ENCODE measurements at regions not wholly inside any gene's neighbourhood (a gene's known extent, or its start where the extent isn't known, plus 50 kb on each side); places are given as distances from the start of the nearest gene placed in this dataset.

- Mint-ChIP-seq H3K9me3 (ENCODE audit: unreplicated experiment) (no peaks in the 10 kb centered on the region), H3K27me3 (ENCODE audit: unreplicated experiment) (no peaks in the 10 kb centered on the region), H3K4me3 (ENCODE audit: unreplicated experiment) (no peak overlapping the region), H3K4me1 (ENCODE audit: low read depth, unreplicated experiment) (no peaks in the 10 kb centered on the region), H3K27ac (ENCODE audit: unreplicated experiment) (no peak overlapping the region), H3K36me3 (ENCODE audit: unreplicated experiment) (no peaks in the 10 kb centered on the region)
- DNase-seq, result no peak
- no peak for TF ChIP-seq CTCF (IDR thresholded peaks at IDR 0.05; ENCODE audit: partially characterized antibody, unreplicated experiment)
Observed at GRCh38 chr2:40043641-40044040, 264.6 kb upstream of the THUMPD2 start.

DNA sequence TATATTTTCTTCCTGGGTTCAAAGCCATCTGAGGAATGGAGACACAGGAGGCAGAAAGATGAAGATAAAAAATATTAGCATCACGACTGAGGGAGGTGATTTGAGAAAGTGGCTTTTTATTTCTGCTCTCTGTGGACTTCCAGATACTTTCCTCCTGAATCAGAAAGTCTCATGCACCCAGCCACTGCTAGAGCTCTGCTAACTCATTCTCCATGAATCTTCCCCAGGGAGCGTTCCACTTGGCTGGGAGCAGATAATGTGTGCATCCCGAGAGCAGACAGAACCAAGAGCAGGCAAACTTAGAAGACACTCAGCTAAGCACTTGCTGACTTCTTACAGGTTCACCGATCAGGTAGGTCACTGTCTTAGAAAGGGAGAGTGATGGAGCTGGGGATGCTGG lies 264.1 kb upstream of the THUMPD2 start:
- H3K36me3 Mint-ChIP-seq (ENCODE audit: unreplicated experiment), result no peaks in the 10 kb centered on the region
- no peak overlapping the region for H3K27ac Mint-ChIP-seq (ENCODE audit: unreplicated experiment)
- no peak for TF ChIP-seq CTCF (IDR thresholded peaks at IDR 0.05; ENCODE audit: partially characterized antibody, unreplicated experiment)
- no peaks in the 10 kb centered on the region for H3K9me3 Mint-ChIP-seq (ENCODE audit: unreplicated experiment)
- no peak for DNase-seq
- H3K27me3 Mint-ChIP-seq (ENCODE audit: unreplicated experiment), result no peaks in the 10 kb centered on the region
- no peaks in the 10 kb centered on the region for H3K4me1 Mint-ChIP-seq (ENCODE audit: low read depth, unreplicated experiment)
- no peak overlapping the region for H3K4me3 Mint-ChIP-seq (ENCODE audit: unreplicated experiment)

GRCh38 chr2:40041422-40042382 lies 262.6 kb upstream of the THUMPD2 start:
- H3K9me3 Mint-ChIP-seq (ENCODE audit: unreplicated experiment), result no peaks in the 10 kb centered on the region
- no peaks in the 10 kb centered on the region for H3K27me3 Mint-ChIP-seq (ENCODE audit: unreplicated experiment)
- H3K36me3 Mint-ChIP-seq (ENCODE audit: unreplicated experiment), result no peaks in the 10 kb centered on the region
- DNase-seq, result no peak
- H3K27ac Mint-ChIP-seq (ENCODE audit: unreplicated experiment), result no peak overlapping the region
- H3K4me1 Mint-ChIP-seq (ENCODE audit: low read depth, unreplicated experiment), result no peaks in the 10 kb centered on the region
- no peak overlapping the region for H3K4me3 Mint-ChIP-seq (ENCODE audit: unreplicated experiment)
- TF ChIP-seq CTCF (IDR thresholded peaks at IDR 0.05; ENCODE audit: partially characterized antibody, unreplicated experiment), result no peak

DNA sequence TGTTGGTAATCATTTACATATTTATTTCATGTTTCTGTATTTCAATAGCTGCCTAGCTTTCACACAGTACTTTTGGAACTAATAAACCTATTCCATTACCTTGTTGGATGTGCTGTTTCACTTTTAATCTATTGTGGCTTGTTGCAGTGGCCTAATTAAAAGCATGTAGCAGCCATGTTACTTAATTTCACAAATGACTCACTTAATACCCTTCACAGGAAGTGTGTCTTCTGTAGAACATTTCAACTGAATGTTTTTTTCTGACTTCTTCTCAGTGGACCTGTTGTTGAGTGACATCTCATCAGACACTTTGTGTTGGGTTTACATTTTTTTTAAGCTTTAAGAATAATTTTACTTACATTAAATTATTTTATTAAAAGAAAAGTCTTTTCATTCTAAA lies 260.5 kb upstream of the THUMPD2 start:
- no peak for DNase-seq
- Mint-ChIP-seq H3K4me3 (ENCODE audit: unreplicated experiment) (no peak overlapping the region), H3K27ac (ENCODE audit: unreplicated experiment) (no peak overlapping the region), H3K27me3 (ENCODE audit: unreplicated experiment) (no peaks in the 10 kb centered on the region), H3K36me3 (ENCODE audit: unreplicated experiment) (no peaks in the 10 kb centered on the region), H3K4me1 (ENCODE audit: low read depth, unreplicated experiment) (no peaks in the 10 kb centered on the region), H3K9me3 (ENCODE audit: unreplicated experiment) (no peaks in the 10 kb centered on the region)
- no peak for TF ChIP-seq CTCF (IDR thresholded peaks at IDR 0.05; ENCODE audit: partially characterized antibody, unreplicated experiment)

- H3K4me3 Mint-ChIP-seq (ENCODE audit: unreplicated experiment), result no peak overlapping the region
- no peaks in the 10 kb centered on the region for H3K36me3 Mint-ChIP-seq (ENCODE audit: unreplicated experiment)
- H3K4me1 Mint-ChIP-seq (ENCODE audit: low read depth, unreplicated experiment), result no peaks in the 10 kb centered on the region
- H3K9me3 Mint-ChIP-seq (ENCODE audit: unreplicated experiment), result no peaks in the 10 kb centered on the region
- no peak for DNase-seq
- H3K27ac Mint-ChIP-seq (ENCODE audit: unreplicated experiment), result no peak overlapping the region
- TF ChIP-seq CTCF (IDR thresholded peaks at IDR 0.05; ENCODE audit: partially characterized antibody, unreplicated experiment), result no peak
- H3K27me3 Mint-ChIP-seq (ENCODE audit: unreplicated experiment), result no peaks in the 10 kb centered on the region
Observed at GRCh38 chr2:40038646-40039045, 259.6 kb upstream of the THUMPD2 start.

Data from glutamatergic neuron (in vitro differentiated cells).